ENCODE measurements at regions not wholly inside any gene's neighbourhood (a gene's known extent, or its start where the extent isn't known, plus 50 kb on each side); places are given as distances from the start of the nearest gene placed in this dataset.

DNA sequence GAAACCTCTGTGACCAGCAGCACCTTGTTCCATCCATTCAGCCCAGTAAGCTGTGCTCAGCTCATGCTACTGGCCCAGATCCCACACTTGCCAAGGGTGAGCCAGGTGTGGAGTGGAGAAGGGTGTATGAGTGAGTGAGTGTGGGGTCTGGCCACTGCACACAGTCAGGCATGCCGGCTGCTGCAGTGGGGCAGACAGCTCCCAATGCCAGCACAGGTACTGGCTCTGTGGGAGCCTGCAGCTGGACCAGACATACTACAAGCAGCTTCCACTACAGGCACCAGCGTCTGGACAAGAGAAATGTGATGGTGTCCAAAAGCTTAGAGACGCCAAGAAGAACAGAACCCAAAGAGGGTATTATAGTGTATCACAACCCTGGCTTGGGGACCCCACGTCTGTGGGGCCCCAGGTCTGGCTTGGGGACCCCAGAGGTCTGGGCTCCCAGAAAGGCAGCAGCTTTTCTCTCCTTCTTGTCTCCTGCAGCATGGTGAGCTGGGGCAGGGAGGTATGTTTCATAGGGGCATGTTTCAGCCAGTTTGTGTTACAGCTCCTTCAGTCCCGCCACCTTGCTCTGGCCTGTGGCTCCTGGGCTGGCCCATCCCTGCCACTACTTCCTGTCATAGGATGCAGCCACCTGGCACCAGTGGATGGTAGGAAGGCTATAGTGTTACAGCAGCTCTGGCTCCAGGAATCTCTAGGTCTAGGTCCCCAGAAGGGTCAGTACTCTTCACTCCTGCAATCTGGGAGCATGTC is 152.4 kb upstream of the HSF2 start:
- H3K27me3 ChIP-seq (ENCODE audit: control insufficient read depth in 1 of 2, insufficient read depth in 2 of 2, low read length in 2 of 2): no peaks in the 10 kb centered on the region
- H3K9me3 ChIP-seq (ENCODE audit: low read length): peaks cover 13% of the 10 kb centered on the region; the same call in 1 of the 2 replicates
- no peaks in the 10 kb centered on the region for H4K20me1 ChIP-seq (ENCODE audit: insufficient read depth, low read length)
- H2AFZ ChIP-seq (ENCODE audit: low read length): no peak overlapping the region
- ChIA-PET CTCF (ENCODE audit: low intra/inter-chr PET ratio, low total read pairs) (no interaction called here), POLR2A (no interaction called here)
- no peaks in the 10 kb centered on the region for H3K36me3 ChIP-seq (replicated peaks in 1 of 2; ENCODE audit: control insufficient read depth in 1 of 2, insufficient read depth in 2 of 2, low read length in 2 of 2)
- intact Hi-C loops (cut with micrococcal nuclease; ENCODE audit: unreplicated experiment) (no loop called here), in situ Hi-C loops (cut with HindIII; ENCODE audit: extremely low pct_ligation_motif_present, low pct_unique_long_range_greater_than_20kb) (no loop called here)
- FAIRE-seq: no peak
- no peak overlapping the region for H3K4me2 ChIP-seq (ENCODE audit: low read depth, low read length)
- DNase-seq (ENCODE audit: low spot score): no peak
- H3K79me2 ChIP-seq (ENCODE audit: insufficient read depth, low read length): no peaks in the 10 kb centered on the region
- H3K4me1 ChIP-seq (ENCODE audit: insufficient read depth, low read length): no peaks in the 10 kb centered on the region
- ATAC-seq: no peak
- WGBS (ENCODE audit: low lambda C conversion rate): 3% methylated on average over 5 of the region's 5 CpGs
- H3K9ac ChIP-seq (ENCODE audit: insufficient read depth, low read depth, low read length): no peak overlapping the region
- H3K4me3 ChIP-seq (replicated peaks in 1 of 3; ENCODE audit: insufficient read depth in 1 of 3, low read depth in 2 of 3, low read length in 3 of 3): no peak overlapping the region
- no TSS peak for BruUV-seq (replicated peaks)
- H3K27ac ChIP-seq (ENCODE audit: extremely low read length, insufficient read depth, low read length): no peak overlapping the region
- TF ChIP-seq, protein P1, sequence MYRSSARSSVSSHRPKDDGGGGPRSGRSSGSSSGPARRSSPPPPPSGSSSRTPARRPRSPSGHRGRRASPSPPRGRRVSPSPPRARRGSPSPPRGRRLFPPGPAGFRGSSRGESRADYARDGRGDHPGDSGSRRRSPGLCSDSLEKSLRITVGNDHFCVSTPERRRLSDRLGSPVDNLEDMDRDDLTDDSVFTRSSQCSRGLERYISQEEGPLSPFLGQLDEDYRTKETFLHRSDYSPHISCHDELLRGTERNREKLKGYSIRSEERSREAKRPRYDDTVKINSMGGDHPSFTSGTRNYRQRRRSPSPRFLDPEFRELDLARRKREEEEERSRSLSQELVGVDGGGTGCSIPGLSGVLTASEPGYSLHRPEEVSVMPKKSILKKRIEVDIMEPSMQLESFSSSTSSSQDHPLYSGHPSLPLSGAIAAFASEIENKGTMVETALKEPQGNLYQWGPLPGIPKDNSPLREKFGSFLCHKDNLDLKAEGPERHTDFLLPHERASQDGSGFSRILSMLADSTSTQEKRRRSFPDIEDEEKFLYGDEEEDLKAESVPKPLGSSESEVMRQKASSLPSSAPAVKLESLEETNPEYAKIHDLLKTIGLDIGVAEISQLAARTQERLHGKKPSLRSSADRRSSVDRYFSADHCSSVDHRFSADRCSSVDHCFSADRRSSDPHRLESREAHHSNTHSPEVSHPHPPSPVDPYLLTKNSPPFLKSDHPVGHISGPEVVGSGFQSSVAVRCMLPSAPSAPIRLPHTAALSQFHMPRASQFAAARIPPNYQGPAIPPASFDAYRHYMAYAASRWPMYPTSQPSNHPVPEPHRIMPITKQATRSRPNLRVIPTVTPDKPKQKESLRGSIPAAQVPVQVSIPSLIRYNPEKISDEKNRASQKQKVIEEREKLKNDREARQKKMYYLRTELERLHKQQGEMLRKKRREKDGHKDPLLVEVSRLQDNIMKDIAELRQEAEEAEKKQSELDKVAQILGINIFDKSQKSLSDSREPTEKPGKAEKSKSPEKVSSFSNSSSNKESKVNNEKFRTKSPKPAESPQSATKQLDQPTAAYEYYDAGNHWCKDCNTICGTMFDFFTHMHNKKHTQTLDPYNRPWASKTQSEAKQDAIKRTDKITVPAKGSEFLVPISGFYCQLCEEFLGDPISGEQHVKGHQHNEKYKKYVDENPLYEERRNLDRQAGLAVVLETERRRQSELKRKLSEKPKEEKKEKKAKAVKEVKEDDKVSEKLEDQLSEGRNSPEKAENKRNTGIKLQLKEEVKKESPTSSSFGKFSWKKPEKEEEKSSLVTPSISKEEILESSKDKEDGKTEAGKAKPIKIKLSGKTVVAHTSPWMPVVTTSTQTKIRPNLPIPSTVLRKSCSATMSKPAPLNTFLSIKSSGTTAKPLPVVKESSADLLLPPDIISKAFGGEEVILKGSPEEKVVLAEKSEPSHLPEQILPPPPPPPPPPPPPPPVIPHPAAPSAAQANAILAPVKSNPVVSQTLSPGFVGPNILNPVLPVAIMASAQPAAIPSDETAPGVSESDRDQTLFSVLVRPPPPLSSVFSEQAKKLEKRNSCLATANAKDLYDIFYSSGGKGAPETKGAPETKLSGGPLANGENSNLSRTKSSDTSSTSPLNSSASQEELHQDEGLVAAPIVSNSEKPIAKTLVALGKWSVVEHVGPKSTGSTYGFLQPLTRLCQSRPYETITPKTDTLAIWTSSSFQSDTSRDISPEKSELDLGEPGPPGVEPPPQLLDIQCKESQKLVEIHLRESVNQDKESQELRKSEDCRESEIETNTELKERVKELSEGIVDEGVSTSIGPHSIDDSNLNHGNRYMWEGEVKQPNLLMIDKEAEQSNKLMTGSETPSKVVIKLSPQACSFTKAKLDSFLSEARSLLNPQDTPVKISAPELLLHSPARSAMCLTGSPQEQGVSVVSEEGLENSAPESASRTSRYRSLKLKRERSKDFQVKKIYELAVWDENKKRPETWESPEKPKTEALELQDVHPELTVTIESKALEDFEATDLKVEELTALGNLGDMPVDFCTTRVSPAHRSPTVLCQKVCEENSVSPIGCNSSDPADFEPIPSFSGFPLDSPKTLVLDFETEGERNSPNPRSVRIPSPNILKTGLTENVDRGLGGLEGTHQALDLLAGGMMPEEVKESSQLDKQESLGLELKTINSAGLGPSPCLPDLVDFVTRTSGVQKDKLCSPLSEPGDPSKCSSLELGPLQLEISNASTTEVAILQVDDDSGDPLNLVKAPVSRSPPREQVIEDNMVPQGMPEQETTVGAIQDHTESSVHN (CRISPR knock-in tag; IDR thresholded peaks at IDR 0.05): no peak
- TF ChIP-seq, protein P2, sequence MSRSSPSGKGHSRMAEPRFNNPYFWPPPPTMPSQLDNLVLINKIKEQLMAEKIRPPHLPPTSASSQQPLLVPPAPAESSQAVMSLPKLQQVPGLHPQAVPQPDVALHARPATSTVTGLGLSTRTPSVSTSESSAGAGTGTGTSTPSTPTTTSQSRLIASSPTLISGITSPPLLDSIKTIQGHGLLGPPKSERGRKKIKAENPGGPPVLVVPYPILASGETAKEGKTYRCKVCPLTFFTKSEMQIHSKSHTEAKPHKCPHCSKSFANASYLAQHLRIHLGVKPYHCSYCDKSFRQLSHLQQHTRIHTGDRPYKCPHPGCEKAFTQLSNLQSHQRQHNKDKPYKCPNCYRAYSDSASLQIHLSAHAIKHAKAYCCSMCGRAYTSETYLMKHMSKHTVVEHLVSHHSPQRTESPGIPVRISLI (CRISPR knock-in tag; IDR thresholded peaks at IDR 0.05; ENCODE audit: borderline replicate concordance): no peak
- TF ChIP-seq POLR2G (IDR thresholded peaks at IDR 0.05; ENCODE audit: low read depth, low read length) (no peak), ZBTB38 (CRISPR knock-in tag; IDR thresholded peaks at IDR 0.05) (no peak), SAFB2 (CRISPR knock-in tag; IDR thresholded peaks at IDR 0.05; ENCODE audit: borderline replicate concordance, low read depth) (no peak), PAF1 (CRISPR knock-in tag; IDR thresholded peaks at IDR 0.05) (no peak), NFRKB (IDR thresholded peaks at IDR 0.05) (no peak), FOXO1 (CRISPR knock-in tag; IDR thresholded peaks at IDR 0.05) (no peak), MZF1 (CRISPR knock-in tag; IDR thresholded peaks at IDR 0.05; ENCODE audit: borderline replicate concordance) (no peak)
- TF ChIP-seq, protein P3, sequence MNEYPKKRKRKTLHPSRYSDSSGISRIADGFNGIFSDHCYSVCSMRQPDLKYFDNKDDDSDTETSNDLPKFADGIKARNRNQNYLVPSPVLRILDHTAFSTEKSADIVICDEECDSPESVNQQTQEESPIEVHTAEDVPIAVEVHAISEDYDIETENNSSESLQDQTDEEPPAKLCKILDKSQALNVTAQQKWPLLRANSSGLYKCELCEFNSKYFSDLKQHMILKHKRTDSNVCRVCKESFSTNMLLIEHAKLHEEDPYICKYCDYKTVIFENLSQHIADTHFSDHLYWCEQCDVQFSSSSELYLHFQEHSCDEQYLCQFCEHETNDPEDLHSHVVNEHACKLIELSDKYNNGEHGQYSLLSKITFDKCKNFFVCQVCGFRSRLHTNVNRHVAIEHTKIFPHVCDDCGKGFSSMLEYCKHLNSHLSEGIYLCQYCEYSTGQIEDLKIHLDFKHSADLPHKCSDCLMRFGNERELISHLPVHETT (CRISPR knock-in tag; conservative IDR thresholded peaks at IDR 0.05): no peak
